ENCODE measurements at regions not wholly inside any gene's neighbourhood (a gene's known extent, or its start where the extent isn't known, plus 50 kb on each side); places are given as distances from the start of the nearest gene placed in this dataset.
"Not testable (repeated sequence)": the region's sequence is repeated elsewhere in the genome, so short reads cannot be mapped to it uniquely, and the experiment has no call there.

GRCh38 chr1:196160066-196160795, 448.0 kb downstream of the KCNT2 start:
- DNase-seq = no peak

GRCh38 chr1:196155586-196155985, 452.7 kb downstream of the KCNT2 start:
- no peak for DNase-seq

- no peak for DNase-seq
These were observed 455.3 kb downstream of the KCNT2 start for GRCh38 chr1:196152975-196153374.

GRCh38 chr1:196152086-196152485, 456.2 kb downstream of the KCNT2 start:
- no peak for DNase-seq

GRCh38 chr1:196148367-196148970, 459.8 kb downstream of the KCNT2 start:
- no peak for DNase-seq

- no peak for DNase-seq
These were observed 460.7 kb downstream of the KCNT2 start for GRCh38 chr1:196147530-196147929.

GRCh38 chr1:196145151-196145550, 463.1 kb downstream of the KCNT2 start:
- DNase-seq = not testable (repeated sequence)

- DNase-seq = no peak
These were observed 463.7 kb downstream of the KCNT2 start for GRCh38 chr1:196144588-196144987.

GRCh38 chr1:196143602-196144342, 464.5 kb downstream of the KCNT2 start:
- DNase-seq = no peak

GRCh38 chr1:196142111-196142640, 466.1 kb downstream of the KCNT2 start:
- no peak for DNase-seq

- DNase-seq = no peak
These were observed 471.8 kb downstream of the KCNT2 start for GRCh38 chr1:196136396-196136795.

- no peak for DNase-seq
These were observed 476.5 kb downstream of the KCNT2 start for GRCh38 chr1:196131691-196132090.

- no peak for DNase-seq
These were observed 479.4 kb downstream of the KCNT2 start for GRCh38 chr1:196128835-196129234.

GRCh38 chr1:196121181-196121580, 487.1 kb downstream of the KCNT2 start:
- DNase-seq = no peak

GRCh38 chr1:196115646-196116045, 492.6 kb downstream of the KCNT2 start:
- DNase-seq = no peak

GRCh38 chr1:196114193-196114592, 494.0 kb downstream of the KCNT2 start:
- DNase-seq = no peak

- DNase-seq = not testable (repeated sequence)
These were observed 499.2 kb downstream of the KCNT2 start for GRCh38 chr1:196108990-196109389.

- no peak for DNase-seq
These were observed 502.3 kb downstream of the KCNT2 start for GRCh38 chr1:196105901-196106300.

GRCh38 chr1:196102826-196103225, 505.4 kb downstream of the KCNT2 start:
- DNase-seq = no peak

GRCh38 chr1:196098000-196098399, 510.2 kb downstream of the KCNT2 start:
- no peak for DNase-seq

- DNase-seq = no peak
These were observed 513.4 kb downstream of the KCNT2 start for GRCh38 chr1:196094821-196095220.

- no peak for DNase-seq
These were observed 516.7 kb downstream of the KCNT2 start for GRCh38 chr1:196091397-196092135.

- DNase-seq = no peak
These were observed 518.0 kb downstream of the KCNT2 start for GRCh38 chr1:196090226-196090625.

Measured in femur (tissue), 1 donor.